ENCODE measurements at regions not wholly inside any gene's neighbourhood (a gene's known extent, or its start where the extent isn't known, plus 50 kb on each side); places are given as distances from the start of the nearest gene placed in this dataset.

- H3K36me3 ChIP-seq (ENCODE audit: insufficient read depth, low read length) = no peaks in the 10 kb centered on the region
- no peak overlapping the region for H3K27ac ChIP-seq (ENCODE audit: low read length)
- no peaks in the 10 kb centered on the region for H3K79me2 ChIP-seq (replicated peaks; ENCODE audit: insufficient read depth, low read length)
- H3K27me3 ChIP-seq (ENCODE audit: insufficient read depth, low read depth, low read length) = no peaks in the 10 kb centered on the region
- no peak overlapping the region for H3K4me3 ChIP-seq (ENCODE audit: low read length)
- no peaks in the 10 kb centered on the region for H4K20me1 ChIP-seq (ENCODE audit: insufficient read depth)
- H3K9me2 ChIP-seq (ENCODE audit: insufficient read depth, low read length) = no peaks in the 10 kb centered on the region
- no peak overlapping the region for H3K9ac ChIP-seq (ENCODE audit: low read length)
- no peak overlapping the region for H2AFZ ChIP-seq (ENCODE audit: low read depth, low read length)
- no peak for TF ChIP-seq SMC3 (conservative IDR thresholded peaks at IDR 0.05; ENCODE audit: poor library complexity)
- no peak for TF ChIP-seq REST (IDR thresholded peaks at IDR 0.05; ENCODE audit: borderline replicate concordance)
- TF ChIP-seq EP300 (conservative IDR thresholded peaks at IDR 0.05; ENCODE audit: poor library complexity, severe bottlenecking) = no peak
- no peak for TF ChIP-seq TAF1 (IDR thresholded peaks at IDR 0.05; ENCODE audit: low read depth)
- TF ChIP-seq POLR2AphosphoS5 (IDR thresholded peaks at IDR 0.05) = no peak
- TF ChIP-seq EZH2 (IDR thresholded peaks at IDR 0.05; ENCODE audit: borderline replicate concordance, insufficient read depth, low read length, poor library complexity, severe bottlenecking) = no peak
- H3K4me2 ChIP-seq (ENCODE audit: low read length) = no peak overlapping the region
- H3F3A ChIP-seq (ENCODE audit: insufficient read depth, low read length, poor library complexity, severe bottlenecking) = no peaks in the 10 kb centered on the region
- no peaks in the 10 kb centered on the region for H3K9me3 ChIP-seq (ENCODE audit: low read length)
These were observed 552.5 kb upstream of the SORCS1 start for GRCh38 chr10:107717046-107717445.

- no peaks in the 10 kb centered on the region for H3K36me3 ChIP-seq (ENCODE audit: insufficient read depth, low read length)
- no peaks in the 10 kb centered on the region for H3K27me3 ChIP-seq (ENCODE audit: insufficient read depth, low read depth, low read length)
- no peaks in the 10 kb centered on the region for H3F3A ChIP-seq (ENCODE audit: insufficient read depth, low read length, poor library complexity, severe bottlenecking)
- H3K4me2 ChIP-seq (ENCODE audit: low read length) = no peak overlapping the region
- H3K9me3 ChIP-seq (ENCODE audit: low read length) = no peaks in the 10 kb centered on the region
- H3K9me2 ChIP-seq (ENCODE audit: insufficient read depth, low read length) = no peaks in the 10 kb centered on the region
- H3K4me3 ChIP-seq (ENCODE audit: low read length) = no peak overlapping the region
- no peak overlapping the region for H2AFZ ChIP-seq (ENCODE audit: low read depth, low read length)
- H3K27ac ChIP-seq (ENCODE audit: low read length) = no peak overlapping the region
- TF ChIP-seq SMC3 (conservative IDR thresholded peaks at IDR 0.05; ENCODE audit: poor library complexity) = no peak
- no peak for TF ChIP-seq EP300 (conservative IDR thresholded peaks at IDR 0.05; ENCODE audit: poor library complexity, severe bottlenecking)
- no peak for TF ChIP-seq CTCF (IDR thresholded peaks at IDR 0.05; ENCODE audit: poor library complexity, severe bottlenecking)
- no peaks in the 10 kb centered on the region for H4K20me1 ChIP-seq (ENCODE audit: insufficient read depth)
- no peak overlapping the region for H3K9ac ChIP-seq (ENCODE audit: low read length)
- no peaks in the 10 kb centered on the region for H3K79me2 ChIP-seq (replicated peaks; ENCODE audit: insufficient read depth, low read length)
These were observed 551.1 kb upstream of the SORCS1 start for GRCh38 chr10:107715565-107715964.

GRCh38 chr10:107708981-107709380, 544.5 kb upstream of the SORCS1 start:
- Histone ChIP-seq H3K79me2 (replicated peaks; ENCODE audit: insufficient read depth, low read length) (no peaks in the 10 kb centered on the region), H3K9me2 (ENCODE audit: insufficient read depth, low read length) (no peaks in the 10 kb centered on the region), H3K36me3 (ENCODE audit: insufficient read depth, low read length) (no peaks in the 10 kb centered on the region), H2AFZ (ENCODE audit: low read depth, low read length) (no peak overlapping the region), H3K9me3 (ENCODE audit: low read length) (no peaks in the 10 kb centered on the region), H3K9ac (ENCODE audit: low read length) (no peak overlapping the region), H3K4me2 (ENCODE audit: low read length) (no peak overlapping the region), H3K4me3 (ENCODE audit: low read length) (no peak overlapping the region), H3F3A (ENCODE audit: insufficient read depth, low read length, poor library complexity, severe bottlenecking) (no peaks in the 10 kb centered on the region), H4K20me1 (ENCODE audit: insufficient read depth) (no peaks in the 10 kb centered on the region), H3K27ac (ENCODE audit: low read length) (no peak overlapping the region), H3K27me3 (ENCODE audit: insufficient read depth, low read depth, low read length) (no peaks in the 10 kb centered on the region)
- no peak for TF ChIP-seq TAF1 (IDR thresholded peaks at IDR 0.05; ENCODE audit: low read depth)
- TF ChIP-seq EZH2 (IDR thresholded peaks at IDR 0.05; ENCODE audit: borderline replicate concordance, insufficient read depth, low read length, poor library complexity, severe bottlenecking) = no peak
- TF ChIP-seq SMC3 (conservative IDR thresholded peaks at IDR 0.05; ENCODE audit: poor library complexity) = no peak
- no peak for TF ChIP-seq POLR2AphosphoS5 (IDR thresholded peaks at IDR 0.05)
- no peak for TF ChIP-seq REST (IDR thresholded peaks at IDR 0.05; ENCODE audit: borderline replicate concordance)
- no peak for TF ChIP-seq EP300 (conservative IDR thresholded peaks at IDR 0.05; ENCODE audit: poor library complexity, severe bottlenecking)
- TF ChIP-seq CTCF (IDR thresholded peaks at IDR 0.05; ENCODE audit: poor library complexity, severe bottlenecking) = no peak
- TF ChIP-seq RAD21 (conservative IDR thresholded peaks at IDR 0.05) = no peak
- no peak for TF ChIP-seq MXI1 (conservative IDR thresholded peaks at IDR 0.05; ENCODE audit: poor library complexity, severe bottlenecking)
